ENCODE measurements at regions not wholly inside any gene's neighbourhood (a gene's known extent, or its start where the extent isn't known, plus 50 kb on each side); places are given as distances from the start of the nearest gene placed in this dataset.

GRCh38 chr16:60413969-60414368 lies 1622.3 kb downstream of the CDH8 start:
- TF ChIP-seq CREB1 (IDR thresholded peaks at IDR 0.05; ENCODE audit: low read depth) = no peak
- no peak for TF ChIP-seq TCF12 (IDR thresholded peaks at IDR 0.05; ENCODE audit: low read depth)
- TF ChIP-seq MAX (IDR thresholded peaks at IDR 0.05) = no peak
